Nephron (organoid): ENCODE measurements at regions not wholly inside any gene's neighbourhood (a gene's known extent, or its start where the extent isn't known, plus 50 kb on each side); places are given as distances from the start of the nearest gene placed in this dataset.

ENCODE experiments used
- H3K27ac Mint-ChIP-seq, 3 experiments: 2 replicates each; pipeline ENCODE4 v1.8.0; 2020; ENCODE audit warnings: mixed read lengths in 3 of 3, mild to moderate bottlenecking in 2 of 3, moderate library complexity in 1 of 3
- H3K27me3 Mint-ChIP-seq: 2 replicates; pipeline ENCODE4 v1.8.0; 2021; ENCODE audit warnings: low read depth, mild to moderate bottlenecking, moderate library complexity, mixed read lengths
- H3K36me3 Mint-ChIP-seq: 2 replicates; pipeline ENCODE4 v1.8.0; 2020; ENCODE audit warnings: low read depth, mixed read lengths
- H3K4me1 Mint-ChIP-seq: 2 replicates; pipeline ENCODE4 v1.8.0; 2020; ENCODE audit warnings: mixed read lengths
- H3K4me3 Mint-ChIP-seq, 3 experiments: 2 replicates each; pipeline ENCODE4 v1.8.0; 2020; ENCODE audit warnings: mild to moderate bottlenecking in 3 of 3, mixed read lengths in 3 of 3, moderate library complexity in 2 of 3
- H3K9me3 Mint-ChIP-seq: 2 replicates; pipeline ENCODE4 v1.8.0; 2020; ENCODE audit warnings: mixed read lengths
- TF ChIP-seq, protein P1 (sequence below), 3 experiments: fragments of 200-600 bp; sonication (generic); IDR thresholded peaks; one replicate each; pipeline ENCODE4 v1.5.0; 2021; ENCODE audit warnings: antibody characterized with exemption in 3 of 3; ENCODE audit not compliant: unreplicated experiment in 3 of 3

DNA sequence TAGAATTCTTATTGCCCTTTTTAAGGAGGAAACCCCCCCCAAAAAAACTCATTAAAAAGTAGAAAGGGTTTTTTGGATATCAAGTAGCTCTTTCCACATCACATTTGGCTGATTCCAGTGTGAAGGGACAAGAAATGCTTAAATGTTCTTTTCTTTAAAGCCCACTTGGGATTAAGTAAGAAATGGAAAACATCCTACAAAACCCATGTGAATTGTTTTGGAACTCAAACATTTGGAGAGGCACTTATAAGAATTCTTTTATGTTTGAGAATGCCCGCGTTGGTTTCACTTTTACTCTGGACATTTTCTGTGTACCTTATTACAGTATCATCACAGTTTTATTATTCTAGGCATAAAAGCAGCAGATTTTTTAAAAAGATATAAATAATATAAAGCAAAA is 301.1 kb upstream of the ACTBL2 start:
- H3K36me3 Mint-ChIP-seq: no peaks in the 10 kb centered on the region
- TF ChIP-seq, protein P1, sequence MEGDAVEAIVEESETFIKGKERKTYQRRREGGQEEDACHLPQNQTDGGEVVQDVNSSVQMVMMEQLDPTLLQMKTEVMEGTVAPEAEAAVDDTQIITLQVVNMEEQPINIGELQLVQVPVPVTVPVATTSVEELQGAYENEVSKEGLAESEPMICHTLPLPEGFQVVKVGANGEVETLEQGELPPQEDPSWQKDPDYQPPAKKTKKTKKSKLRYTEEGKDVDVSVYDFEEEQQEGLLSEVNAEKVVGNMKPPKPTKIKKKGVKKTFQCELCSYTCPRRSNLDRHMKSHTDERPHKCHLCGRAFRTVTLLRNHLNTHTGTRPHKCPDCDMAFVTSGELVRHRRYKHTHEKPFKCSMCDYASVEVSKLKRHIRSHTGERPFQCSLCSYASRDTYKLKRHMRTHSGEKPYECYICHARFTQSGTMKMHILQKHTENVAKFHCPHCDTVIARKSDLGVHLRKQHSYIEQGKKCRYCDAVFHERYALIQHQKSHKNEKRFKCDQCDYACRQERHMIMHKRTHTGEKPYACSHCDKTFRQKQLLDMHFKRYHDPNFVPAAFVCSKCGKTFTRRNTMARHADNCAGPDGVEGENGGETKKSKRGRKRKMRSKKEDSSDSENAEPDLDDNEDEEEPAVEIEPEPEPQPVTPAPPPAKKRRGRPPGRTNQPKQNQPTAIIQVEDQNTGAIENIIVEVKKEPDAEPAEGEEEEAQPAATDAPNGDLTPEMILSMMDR (IDR thresholded peaks at IDR 0.05; ENCODE audit: unreplicated experiment in 3 of 3): no peak
- H3K27ac Mint-ChIP-seq: no peak overlapping the region
- H3K4me3 Mint-ChIP-seq: no peak overlapping the region
- no peaks in the 10 kb centered on the region for H3K9me3 Mint-ChIP-seq
- peaks cover 23% of the 10 kb centered on the region for H3K4me1 Mint-ChIP-seq
- no peaks in the 10 kb centered on the region for H3K27me3 Mint-ChIP-seq

DNA sequence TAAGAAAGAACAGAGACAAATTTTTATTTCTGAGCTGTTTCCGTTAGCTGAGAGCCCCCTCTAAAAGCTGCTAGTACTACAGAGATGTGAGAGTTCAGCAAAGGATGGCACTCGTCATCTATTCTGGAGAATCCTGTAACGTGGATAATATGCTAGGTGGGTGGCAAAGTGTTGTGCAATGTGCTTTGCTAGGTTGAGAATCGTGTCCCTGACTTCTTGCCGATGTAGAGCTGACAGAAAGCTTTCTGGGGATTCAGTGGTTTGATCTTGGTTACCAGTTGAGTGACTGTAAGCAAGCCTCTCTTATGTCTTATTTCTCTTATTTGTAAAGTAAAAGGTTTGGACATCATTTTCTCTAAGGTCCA is 298.3 kb upstream of the ACTBL2 start:
- H3K27me3 Mint-ChIP-seq: no peaks in the 10 kb centered on the region
- H3K4me3 Mint-ChIP-seq: no peak overlapping the region
- TF ChIP-seq, protein P1 (IDR thresholded peaks at IDR 0.05; ENCODE audit: unreplicated experiment in 3 of 3): no peak
- H3K9me3 Mint-ChIP-seq: no peaks in the 10 kb centered on the region
- H3K27ac Mint-ChIP-seq: no peak overlapping the region
- peaks cover 44% of the 10 kb centered on the region for H3K4me1 Mint-ChIP-seq
- H3K36me3 Mint-ChIP-seq: no peaks in the 10 kb centered on the region

DNA sequence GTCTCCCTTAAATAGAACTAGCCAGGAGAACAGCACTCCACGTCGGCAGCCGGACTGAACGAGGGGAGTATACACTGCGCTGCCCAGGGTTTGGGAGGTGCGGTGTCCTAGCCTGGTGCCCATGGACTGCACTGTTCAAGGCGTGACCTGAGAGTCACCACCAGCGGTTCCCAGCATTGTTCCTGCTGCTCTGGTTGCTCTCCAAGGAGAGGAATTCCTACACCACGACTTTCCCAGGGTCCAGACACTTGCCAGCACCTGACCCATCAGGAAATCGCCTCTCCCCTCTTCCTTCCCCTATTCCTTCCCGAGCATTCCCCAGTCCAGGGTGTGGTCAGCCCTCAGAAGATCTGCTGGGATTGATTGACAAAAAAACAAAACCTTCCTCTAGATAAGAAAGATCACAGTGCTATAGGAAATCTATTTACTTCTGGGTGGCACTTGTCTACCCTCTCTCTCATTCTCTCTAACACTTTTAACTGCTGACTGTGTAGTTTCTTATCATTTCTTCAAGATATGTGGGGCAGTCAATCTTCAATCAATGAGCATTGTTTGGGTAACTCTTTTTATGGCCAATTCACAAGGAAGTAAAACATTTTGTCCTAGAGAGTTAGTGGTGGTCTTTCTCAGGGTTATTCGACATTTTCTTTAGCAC is 297.8 kb upstream of the ACTBL2 start:
- H3K4me3 Mint-ChIP-seq: no peak overlapping the region
- H3K27me3 Mint-ChIP-seq: no peaks in the 10 kb centered on the region
- no peaks in the 10 kb centered on the region for H3K36me3 Mint-ChIP-seq
- no peaks in the 10 kb centered on the region for H3K9me3 Mint-ChIP-seq
- peak overlapping the region; percentile 14 to 63 (median 42) for H3K27ac Mint-ChIP-seq
- peaks cover 48% of the 10 kb centered on the region for H3K4me1 Mint-ChIP-seq
- TF ChIP-seq, protein P1 (IDR thresholded peaks at IDR 0.05; ENCODE audit: unreplicated experiment in 3 of 3): no peak

DNA sequence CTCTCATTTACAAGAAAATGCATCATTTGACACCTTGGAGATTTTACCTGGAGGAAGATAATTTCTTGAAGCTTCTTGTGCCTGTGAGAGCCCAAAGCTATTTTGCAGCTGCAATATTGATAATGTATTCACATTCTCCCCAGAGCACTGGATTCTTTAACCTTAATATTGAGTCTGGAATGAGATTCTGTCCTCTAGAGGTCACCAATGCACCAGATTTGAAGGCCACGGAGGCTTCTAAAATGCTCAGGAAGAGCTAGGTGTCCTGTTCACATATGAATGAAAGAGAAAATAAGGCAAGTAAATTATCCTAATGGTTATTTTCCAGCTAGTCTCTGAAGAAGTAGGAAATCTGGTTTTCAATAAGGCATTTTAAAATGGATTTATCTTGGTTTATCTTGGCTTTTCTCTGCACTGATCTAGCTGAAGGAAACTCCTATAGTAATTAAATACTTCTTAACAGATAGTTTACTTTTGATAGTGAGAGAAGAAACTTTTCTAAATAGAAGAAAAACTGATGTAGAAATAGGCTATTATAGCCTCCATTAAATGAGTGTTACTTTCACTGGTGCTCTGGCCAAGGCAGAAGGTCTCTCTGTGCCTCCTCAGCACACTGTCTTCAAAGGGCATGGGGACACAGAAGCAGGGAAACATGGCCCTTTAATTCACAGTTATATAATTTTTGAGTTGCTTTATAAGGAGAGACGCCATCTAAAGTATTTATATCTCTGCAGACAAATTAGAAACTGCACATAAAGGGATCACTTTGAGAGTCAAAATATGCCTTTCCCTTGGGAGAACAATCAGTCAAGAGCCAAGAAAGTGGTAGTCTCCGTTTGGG is 297.0 kb upstream of the ACTBL2 start:
- TF ChIP-seq, protein P1 (IDR thresholded peaks at IDR 0.05; ENCODE audit: unreplicated experiment in 3 of 3): peak; percentile 65 to 79 (median 70)
- Mint-ChIP-seq H3K4me3 (no peak overlapping the region), H3K27me3 (no peaks in the 10 kb centered on the region)

DNA sequence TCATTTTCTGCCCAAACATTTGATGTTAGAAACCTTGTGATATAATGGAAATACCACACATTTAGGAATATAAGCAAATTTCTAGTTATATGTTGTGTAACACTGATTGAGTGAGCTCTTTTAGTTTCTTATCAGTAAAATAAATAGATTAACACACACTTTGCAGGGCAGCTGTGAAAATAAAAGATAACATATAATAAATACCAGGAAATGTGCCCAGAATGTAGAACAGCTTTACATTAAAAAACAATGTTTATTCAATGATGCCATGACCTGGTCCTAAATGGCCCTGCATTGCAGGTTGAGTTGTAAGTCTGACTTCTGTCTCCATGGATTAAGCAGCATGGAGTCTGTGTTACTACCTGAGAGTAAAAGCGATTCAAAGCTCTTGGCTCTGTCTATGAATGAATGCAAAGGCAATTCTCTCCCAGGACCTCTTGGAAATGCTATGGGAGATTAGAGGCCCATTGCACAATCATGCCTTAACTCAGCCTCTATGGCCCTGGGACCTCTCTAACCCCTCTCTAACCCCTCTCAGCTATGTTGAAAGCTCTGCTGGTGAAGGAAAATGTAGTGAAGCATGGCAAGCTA is 296.0 kb upstream of the ACTBL2 start:
- Mint-ChIP-seq H3K9me3 (no peaks in the 10 kb centered on the region), H3K27me3 (no peaks in the 10 kb centered on the region), H3K4me3 (no peak overlapping the region), H3K4me1 (peaks cover 48% of the 10 kb centered on the region), H3K36me3 (no peaks in the 10 kb centered on the region), H3K27ac (peak overlapping the region in 2 of 3 experiments; percentile 55 to 63)
- TF ChIP-seq, protein P1 (IDR thresholded peaks at IDR 0.05; ENCODE audit: unreplicated experiment in 3 of 3): no peak

More for the DNA sequence above, 297.0 kb upstream of the ACTBL2 start:
- Mint-ChIP-seq H3K36me3 (no peaks in the 10 kb centered on the region), H3K9me3 (no peaks in the 10 kb centered on the region), H3K27ac (peak overlapping the region; percentile 42 to 63 (median 55)), H3K4me1 (peaks cover 48% of the 10 kb centered on the region)
